ENCODE measurements at regions not wholly inside any gene's neighbourhood (a gene's known extent, or its start where the extent isn't known, plus 50 kb on each side); places are given as distances from the start of the nearest gene placed in this dataset.

DNA sequence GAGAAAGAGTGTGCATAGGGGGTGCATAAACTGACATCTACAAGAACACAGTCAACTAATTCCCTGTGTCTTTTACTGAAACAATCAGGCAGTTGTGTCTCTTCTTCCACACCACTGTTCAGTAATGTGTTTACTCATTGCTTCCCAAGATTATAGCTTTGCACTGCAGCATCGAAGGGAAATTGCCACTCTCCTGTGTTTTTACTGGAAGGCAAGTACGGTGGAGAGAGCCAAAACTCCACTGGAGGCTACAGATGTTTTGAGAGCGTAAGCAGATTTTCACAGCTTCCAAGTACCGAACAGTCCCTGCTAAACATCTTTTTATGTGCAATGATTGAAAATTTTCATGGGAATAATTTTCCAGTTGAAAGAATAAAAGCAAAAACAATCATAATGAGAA lies 510.5 kb upstream of the AKR1E2 start:
- TF ChIP-seq, protein P1, sequence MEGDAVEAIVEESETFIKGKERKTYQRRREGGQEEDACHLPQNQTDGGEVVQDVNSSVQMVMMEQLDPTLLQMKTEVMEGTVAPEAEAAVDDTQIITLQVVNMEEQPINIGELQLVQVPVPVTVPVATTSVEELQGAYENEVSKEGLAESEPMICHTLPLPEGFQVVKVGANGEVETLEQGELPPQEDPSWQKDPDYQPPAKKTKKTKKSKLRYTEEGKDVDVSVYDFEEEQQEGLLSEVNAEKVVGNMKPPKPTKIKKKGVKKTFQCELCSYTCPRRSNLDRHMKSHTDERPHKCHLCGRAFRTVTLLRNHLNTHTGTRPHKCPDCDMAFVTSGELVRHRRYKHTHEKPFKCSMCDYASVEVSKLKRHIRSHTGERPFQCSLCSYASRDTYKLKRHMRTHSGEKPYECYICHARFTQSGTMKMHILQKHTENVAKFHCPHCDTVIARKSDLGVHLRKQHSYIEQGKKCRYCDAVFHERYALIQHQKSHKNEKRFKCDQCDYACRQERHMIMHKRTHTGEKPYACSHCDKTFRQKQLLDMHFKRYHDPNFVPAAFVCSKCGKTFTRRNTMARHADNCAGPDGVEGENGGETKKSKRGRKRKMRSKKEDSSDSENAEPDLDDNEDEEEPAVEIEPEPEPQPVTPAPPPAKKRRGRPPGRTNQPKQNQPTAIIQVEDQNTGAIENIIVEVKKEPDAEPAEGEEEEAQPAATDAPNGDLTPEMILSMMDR (IDR thresholded peaks at IDR 0.05) = no peak
- TF ChIP-seq POLR2A (IDR thresholded peaks at IDR 0.05) = no peak
- no peak for TF ChIP-seq POLR2AphosphoS5 (IDR thresholded peaks at IDR 0.05)
- no peak for TF ChIP-seq EP300 (IDR thresholded peaks at IDR 0.05)
